Kidney epithelial cell (primary cell): ENCODE measurements at regions not wholly inside any gene's neighbourhood (a gene's known extent, or its start where the extent isn't known, plus 50 kb on each side); places are given as distances from the start of the nearest gene placed in this dataset.
"Not testable (repeated sequence)": the region's sequence is repeated elsewhere in the genome, so short reads cannot be mapped to it uniquely, and the experiment has no call there.

Experiments used
- DNase-seq: peaks from one replicate; pipeline ENCODE4 v3.0.0-alpha.2; 2010; ENCODE audit warnings: low read depth
- H3K27me3 ChIP-seq: 2 replicates; pipeline ENCODE4 v1.6.0; 2011; ENCODE audit warnings: low read length; ENCODE audit not compliant: control insufficient read depth, insufficient read depth
- H3K36me3 ChIP-seq: 2 replicates; pipeline ENCODE4 v1.5.1; 2011; ENCODE audit warnings: low read length; ENCODE audit not compliant: control insufficient read depth, insufficient read depth
- H3K4me3 ChIP-seq: 2 replicates; pipeline ENCODE4 v1.5.1; 2011; ENCODE audit warnings: low read depth, mild to moderate bottlenecking, control low read depth, low read length
- CTCF ChIP-seq: IDR thresholded peaks from 2 replicates; pipeline ENCODE4 v1.5.1; 2011; ENCODE audit warnings: mild to moderate bottlenecking, moderate library complexity, low read length, control low read depth, inconsistent platforms; ENCODE audit not compliant: insufficient read depth, poor library complexity, severe bottlenecking

GRCh38 chr5:13108265-13108664 lies 836.2 kb downstream of the DNAH5 start:
- DNase-seq = no peak
- Histone ChIP-seq H3K36me3 (no peaks in the 10 kb centered on the region), H3K27me3 (no peaks in the 10 kb centered on the region), H3K4me3 (no peak overlapping the region)
- no peak for TF ChIP-seq CTCF

- no peak for TF ChIP-seq CTCF
- Histone ChIP-seq H3K36me3 (no peaks in the 10 kb centered on the region), H3K4me3 (no peak overlapping the region), H3K27me3 (no peaks in the 10 kb centered on the region)
- DNase-seq = no peak
Measured at GRCh38 chr5:13107537-13107936, 837.0 kb downstream of the DNAH5 start.

- TF ChIP-seq CTCF = no peak
- H3K36me3 ChIP-seq = no peaks in the 10 kb centered on the region
- no peak for DNase-seq
- H3K27me3 ChIP-seq = no peaks in the 10 kb centered on the region
- no peak overlapping the region for H3K4me3 ChIP-seq
Measured at GRCh38 chr5:13081116-13081515, 863.4 kb downstream of the DNAH5 start.

GRCh38 chr5:13072936-13073335 lies 871.6 kb downstream of the DNAH5 start:
- DNase-seq, H3K27me3 ChIP-seq, H3K36me3 ChIP-seq, H3K4me3 ChIP-seq: not testable (repeated sequence)

- DNase-seq = no peak
- TF ChIP-seq CTCF = no peak
- H3K36me3 ChIP-seq = no peaks in the 10 kb centered on the region
- H3K4me3 ChIP-seq = no peak overlapping the region
- H3K27me3 ChIP-seq = no peaks in the 10 kb centered on the region
Measured at GRCh38 chr5:13063088-13063487, 881.4 kb downstream of the DNAH5 start.

- no peak overlapping the region for H3K4me3 ChIP-seq
- TF ChIP-seq CTCF = no peak
Measured at GRCh38 chr5:13045897-13046551, 898.5 kb downstream of the DNAH5 start.

More at GRCh38 chr5:13045897-13046551, 898.5 kb downstream of the DNAH5 start:
- no peak for DNase-seq
- Histone ChIP-seq H3K27me3 (no peaks in the 10 kb centered on the region), H3K36me3 (no peaks in the 10 kb centered on the region)
